PFSK-1 (cell line): ENCODE measurements at regions not wholly inside any gene's neighbourhood (a gene's known extent, or its start where the extent isn't known, plus 50 kb on each side); places are given as distances from the start of the nearest gene placed in this dataset.

Experiments used
- POLR2AphosphoS5 ChIP-seq: IDR thresholded peaks from 2 replicates; pipeline ENCODE4 v1.6.1; 2012; ENCODE audit warnings: low read depth, mild to moderate bottlenecking, control low read depth, low read length, moderate library complexity
- TAF1 ChIP-seq: IDR thresholded peaks from 2 replicates; pipeline ENCODE4 v1.6.1; 2012; ENCODE audit warnings: low read length, control low read depth, borderline replicate concordance; ENCODE audit not compliant: insufficient read depth

- TF ChIP-seq POLR2AphosphoS5 (no peak), TAF1 (no peak)
Measured at GRCh38 chr2:163459986-163460385, 275.8 kb downstream of the FIGN start.
